ENCODE measurements at regions not wholly inside any gene's neighbourhood (a gene's known extent, or its start where the extent isn't known, plus 50 kb on each side); places are given as distances from the start of the nearest gene placed in this dataset.
"Not testable (repeated sequence)": the region's sequence is repeated elsewhere in the genome, so short reads cannot be mapped to it uniquely, and the experiment has no call there.

- Histone ChIP-seq H2BK5ac (ENCODE audit: low read length) (no peak overlapping the region), H2BK12ac (ENCODE audit: low read length) (no peak overlapping the region), H3K9me3 (replicated peaks in 1 of 2; ENCODE audit: control insufficient read depth in 2 of 2, insufficient read depth in 1 of 2, low read depth in 1 of 2, low read length in 2 of 2) (no peaks in the 10 kb centered on the region), H3K36me3 (replicated peaks in 1 of 2; ENCODE audit: control insufficient read depth in 2 of 2, insufficient read depth in 2 of 2, low read length in 2 of 2) (no peaks in the 10 kb centered on the region), H3K27me3 (ENCODE audit: control insufficient read depth in 3 of 3, insufficient read depth in 3 of 3, low read depth in 1 of 3, low read length in 3 of 3) (no peaks in the 10 kb centered on the region), H3K4me2 (ENCODE audit: insufficient read depth, low read length, poor library complexity, severe bottlenecking) (no peak overlapping the region), H3K23ac (ENCODE audit: low read depth, low read length, poor library complexity) (no peak overlapping the region), H3K4me3 (ENCODE audit: low read length in 2 of 2) (no peak overlapping the region), H2AFZ (ENCODE audit: low read length) (no peak overlapping the region), H2BK120ac (ENCODE audit: low read depth, low read length) (no peak overlapping the region), H3K9ac (ENCODE audit: low read depth, low read length, poor library complexity) (no peak overlapping the region), H2AK5ac (ENCODE audit: low read depth, low read length) (no peak overlapping the region), H3K4ac (ENCODE audit: low read length) (no peak overlapping the region), H4K8ac (ENCODE audit: low read depth, low read length) (no peak overlapping the region), H3K79me1 (ENCODE audit: low read depth, low read length) (no peaks in the 10 kb centered on the region), H2BK15ac (ENCODE audit: low read length) (no peak overlapping the region), H3K18ac (ENCODE audit: low read length) (no peak overlapping the region), H3K4me1 (ENCODE audit: control insufficient read depth in 2 of 2, insufficient read depth in 1 of 2, low read depth in 1 of 2, low read length in 2 of 2) (no peaks in the 10 kb centered on the region), H4K91ac (ENCODE audit: low read depth, low read length, poor library complexity) (no peak overlapping the region), H3K14ac (ENCODE audit: low read length) (no peak overlapping the region), H3K27ac (replicated peaks; ENCODE audit: low read length) (no peak overlapping the region)
- WGBS, 2 donors (ENCODE audit: extremely low coverage in 2 of 2, insufficient read length in 2 of 2, insufficient replicate concordance in 1 of 2): no CpG with 5 or more reads among the region's 4 CpGs
- no peak for DNase-seq (ENCODE audit: low spot score)
Observed at GRCh38 chr3:22399566-22399965, 648.6 kb upstream of the ZNF385D start.

GRCh38 chr3:22401499-22401898, 650.5 kb upstream of the ZNF385D start:
- Histone ChIP-seq H3K9me3 (replicated peaks in 1 of 2; ENCODE audit: control insufficient read depth in 2 of 2, insufficient read depth in 1 of 2, low read depth in 1 of 2, low read length in 2 of 2) (no peaks in the 10 kb centered on the region), H3K4ac (ENCODE audit: low read length) (no peak overlapping the region)

GRCh38 chr3:22414239-22414638, 663.2 kb upstream of the ZNF385D start:
- Histone ChIP-seq H2BK5ac (ENCODE audit: low read length) (no peak overlapping the region), H4K91ac (ENCODE audit: low read depth, low read length, poor library complexity) (no peak overlapping the region), H3K27me3 (ENCODE audit: control insufficient read depth in 3 of 3, insufficient read depth in 3 of 3, low read depth in 1 of 3, low read length in 3 of 3) (no peaks in the 10 kb centered on the region), H2BK12ac (ENCODE audit: low read length) (no peak overlapping the region), H3K4me3 (ENCODE audit: low read length in 2 of 2) (no peak overlapping the region), H2BK120ac (ENCODE audit: low read depth, low read length) (no peak overlapping the region), H3K14ac (ENCODE audit: low read length) (no peak overlapping the region), H3K36me3 (replicated peaks in 1 of 2; ENCODE audit: control insufficient read depth in 2 of 2, insufficient read depth in 2 of 2, low read length in 2 of 2) (no peaks in the 10 kb centered on the region), H2AFZ (ENCODE audit: low read length) (no peak overlapping the region), H3K4me2 (ENCODE audit: insufficient read depth, low read length, poor library complexity, severe bottlenecking) (no peak overlapping the region), H3K9ac (ENCODE audit: low read depth, low read length, poor library complexity) (no peak overlapping the region), H2AK5ac (ENCODE audit: low read depth, low read length) (no peak overlapping the region), H2BK15ac (ENCODE audit: low read length) (no peak overlapping the region), H3K18ac (ENCODE audit: low read length) (no peak overlapping the region), H4K8ac (ENCODE audit: low read depth, low read length) (no peak overlapping the region), H3K4me1 (ENCODE audit: control insufficient read depth in 2 of 2, insufficient read depth in 1 of 2, low read depth in 1 of 2, low read length in 2 of 2) (no peaks in the 10 kb centered on the region), H3K27ac (replicated peaks; ENCODE audit: low read length) (no peak overlapping the region), H3K23ac (ENCODE audit: low read depth, low read length, poor library complexity) (no peak overlapping the region), H3K79me1 (ENCODE audit: low read depth, low read length) (no peaks in the 10 kb centered on the region), H3K9me3 (replicated peaks in 1 of 2; ENCODE audit: control insufficient read depth in 2 of 2, insufficient read depth in 1 of 2, low read depth in 1 of 2, low read length in 2 of 2) (peaks cover 0 to 2% of the 10 kb centered on the region in 2 donors), H3K4ac (ENCODE audit: low read length) (no peak overlapping the region)
- DNase-seq (ENCODE audit: low spot score): no peak
- WGBS, 2 donors (ENCODE audit: extremely low coverage in 2 of 2, insufficient read length in 2 of 2, insufficient replicate concordance in 1 of 2): no CpG with 5 or more reads among the region's 3 CpGs

More at GRCh38 chr3:22401499-22401898, 650.5 kb upstream of the ZNF385D start:
- DNase-seq (ENCODE audit: low spot score): no peak
- Histone ChIP-seq H3K27me3 (ENCODE audit: control insufficient read depth in 3 of 3, insufficient read depth in 3 of 3, low read depth in 1 of 3, low read length in 3 of 3) (no peaks in the 10 kb centered on the region), H3K4me3 (ENCODE audit: low read length in 2 of 2) (no peak overlapping the region), H3K23ac (ENCODE audit: low read depth, low read length, poor library complexity) (no peak overlapping the region), H2BK5ac (ENCODE audit: low read length) (no peak overlapping the region), H4K8ac (ENCODE audit: low read depth, low read length) (no peak overlapping the region), H4K91ac (ENCODE audit: low read depth, low read length, poor library complexity) (no peak overlapping the region), H2BK15ac (ENCODE audit: low read length) (no peak overlapping the region), H3K4me2 (ENCODE audit: insufficient read depth, low read length, poor library complexity, severe bottlenecking) (no peak overlapping the region), H3K27ac (replicated peaks; ENCODE audit: low read length) (no peak overlapping the region), H2BK120ac (ENCODE audit: low read depth, low read length) (no peak overlapping the region), H3K9ac (ENCODE audit: low read depth, low read length, poor library complexity) (no peak overlapping the region), H3K79me1 (ENCODE audit: low read depth, low read length) (no peaks in the 10 kb centered on the region), H3K14ac (ENCODE audit: low read length) (no peak overlapping the region), H3K36me3 (replicated peaks in 1 of 2; ENCODE audit: control insufficient read depth in 2 of 2, insufficient read depth in 2 of 2, low read length in 2 of 2) (no peaks in the 10 kb centered on the region), H2AK5ac (ENCODE audit: low read depth, low read length) (no peak overlapping the region), H2BK12ac (ENCODE audit: low read length) (no peak overlapping the region), H2AFZ (ENCODE audit: low read length) (no peak overlapping the region), H3K4me1 (ENCODE audit: control insufficient read depth in 2 of 2, insufficient read depth in 1 of 2, low read depth in 1 of 2, low read length in 2 of 2) (no peaks in the 10 kb centered on the region), H3K18ac (ENCODE audit: low read length) (no peak overlapping the region)

- not testable (repeated sequence) for H3K4me2 ChIP-seq (ENCODE audit: insufficient read depth, low read length, poor library complexity, severe bottlenecking); H2AK5ac ChIP-seq (ENCODE audit: low read depth, low read length); H3K4me3 ChIP-seq (ENCODE audit: low read length in 2 of 2); H2BK12ac ChIP-seq (ENCODE audit: low read length); H3K27me3 ChIP-seq (ENCODE audit: control insufficient read depth in 3 of 3, insufficient read depth in 3 of 3, low read depth in 1 of 3, low read length in 3 of 3); H3K9ac ChIP-seq (ENCODE audit: low read depth, low read length, poor library complexity); H2AFZ ChIP-seq (ENCODE audit: low read length); H4K91ac ChIP-seq (ENCODE audit: low read depth, low read length, poor library complexity); H3K9me3 ChIP-seq (replicated peaks in 1 of 2; ENCODE audit: control insufficient read depth in 2 of 2, insufficient read depth in 1 of 2, low read depth in 1 of 2, low read length in 2 of 2); H3K4me1 ChIP-seq (ENCODE audit: control insufficient read depth in 2 of 2, insufficient read depth in 1 of 2, low read depth in 1 of 2, low read length in 2 of 2); H2BK5ac ChIP-seq (ENCODE audit: low read length); H3K14ac ChIP-seq (ENCODE audit: low read length); H2BK120ac ChIP-seq (ENCODE audit: low read depth, low read length); H2BK15ac ChIP-seq (ENCODE audit: low read length); H3K23ac ChIP-seq (ENCODE audit: low read depth, low read length, poor library complexity); DNase-seq (ENCODE audit: low spot score); H3K36me3 ChIP-seq (replicated peaks in 1 of 2; ENCODE audit: control insufficient read depth in 2 of 2, insufficient read depth in 2 of 2, low read length in 2 of 2); H3K4ac ChIP-seq (ENCODE audit: low read length); H3K27ac ChIP-seq (replicated peaks; ENCODE audit: low read length); H3K18ac ChIP-seq (ENCODE audit: low read length); H4K8ac ChIP-seq (ENCODE audit: low read depth, low read length); H3K79me1 ChIP-seq (ENCODE audit: low read depth, low read length)
- no CpG with 5 or more reads among the region's 19 CpGs for WGBS, 2 donors (ENCODE audit: extremely low coverage in 2 of 2, insufficient read length in 2 of 2, insufficient replicate concordance in 1 of 2)
Observed at GRCh38 chr3:22416838-22417446, 665.9 kb upstream of the ZNF385D start.
